ENCODE measurements at regions not wholly inside any gene's neighbourhood (a gene's known extent, or its start where the extent isn't known, plus 50 kb on each side); places are given as distances from the start of the nearest gene placed in this dataset.

GRCh38 chr4:59068722-59069418 is 1958.7 kb upstream of the IGFBP7 start:
- DNase-seq (ENCODE audit: low spot score) = no peak

- DNase-seq (ENCODE audit: low spot score) = no peak
Measured at GRCh38 chr4:59086410-59086809, 1976.2 kb upstream of the IGFBP7 start.

GRCh38 chr4:59091146-59092142 is 1981.3 kb upstream of the IGFBP7 start:
- DNase-seq (ENCODE audit: low spot score) = no peak

- DNase-seq (ENCODE audit: low spot score) = peak; percentile 70
Measured at GRCh38 chr4:59094505-59094904, 1984.3 kb upstream of the IGFBP7 start.

GRCh38 chr4:59102311-59102710 is 1992.1 kb upstream of the IGFBP7 start:
- no peak for DNase-seq (ENCODE audit: low spot score)

- no peak for DNase-seq (ENCODE audit: low spot score)
Measured at GRCh38 chr4:59120287-59120814, 2010.2 kb upstream of the IGFBP7 start.

GRCh38 chr4:59122626-59123025 is 2012.4 kb upstream of the IGFBP7 start:
- DNase-seq (ENCODE audit: low spot score) = no peak

GRCh38 chr4:59126159-59126558 is 2016.0 kb upstream of the IGFBP7 start:
- no peak for DNase-seq (ENCODE audit: low spot score)

- no peak for DNase-seq (ENCODE audit: low spot score)
Measured at GRCh38 chr4:59127006-59127405, 2016.8 kb upstream of the IGFBP7 start.

GRCh38 chr4:59127743-59128142 is 2017.6 kb upstream of the IGFBP7 start:
- peak; percentile 5 for DNase-seq (ENCODE audit: low spot score)

GRCh38 chr4:59135248-59135985 is 2025.2 kb upstream of the IGFBP7 start:
- DNase-seq (ENCODE audit: low spot score) = no peak

- DNase-seq (ENCODE audit: low spot score) = no peak
Measured at GRCh38 chr4:59161249-59161648, 2038.9 kb upstream of the ADGRL3 start.

- no peak for DNase-seq (ENCODE audit: low spot score)
Measured at GRCh38 chr4:59175617-59176016, 2024.5 kb upstream of the ADGRL3 start.

GRCh38 chr4:59179372-59179771 is 2020.8 kb upstream of the ADGRL3 start:
- no peak for DNase-seq (ENCODE audit: low spot score)

GRCh38 chr4:59180161-59180560 is 2020.0 kb upstream of the ADGRL3 start:
- no peak for DNase-seq (ENCODE audit: low spot score)

GRCh38 chr4:59180969-59181368 is 2019.2 kb upstream of the ADGRL3 start:
- no peak for DNase-seq (ENCODE audit: low spot score)

GRCh38 chr4:59195839-59196238 is 2004.3 kb upstream of the ADGRL3 start:
- peak; percentile 13 for DNase-seq (ENCODE audit: low spot score)

GRCh38 chr4:59200992-59201391 is 1999.1 kb upstream of the ADGRL3 start:
- no peak for DNase-seq (ENCODE audit: low spot score)

- no peak for DNase-seq (ENCODE audit: low spot score)
Measured at GRCh38 chr4:59217910-59218631, 1982.1 kb upstream of the ADGRL3 start.

GRCh38 chr4:59222221-59222620 is 1977.9 kb upstream of the ADGRL3 start:
- DNase-seq (ENCODE audit: low spot score) = no peak
